WI38 (cell line): ENCODE measurements at regions not wholly inside any gene's neighbourhood (a gene's known extent, or its start where the extent isn't known, plus 50 kb on each side); places are given as distances from the start of the nearest gene placed in this dataset.

Source experiments
- H3K4me3 ChIP-seq: 2 replicates; pipeline ENCODE4 v1.5.1; 2011; ENCODE audit warnings: low read depth, mild to moderate bottlenecking, control low read depth, low read length
- CTCF ChIP-seq: IDR thresholded peaks from 2 replicates; pipeline ENCODE4 v1.5.1; 2012; ENCODE audit warnings: low read depth, mild to moderate bottlenecking, control low read depth, low read length

DNA sequence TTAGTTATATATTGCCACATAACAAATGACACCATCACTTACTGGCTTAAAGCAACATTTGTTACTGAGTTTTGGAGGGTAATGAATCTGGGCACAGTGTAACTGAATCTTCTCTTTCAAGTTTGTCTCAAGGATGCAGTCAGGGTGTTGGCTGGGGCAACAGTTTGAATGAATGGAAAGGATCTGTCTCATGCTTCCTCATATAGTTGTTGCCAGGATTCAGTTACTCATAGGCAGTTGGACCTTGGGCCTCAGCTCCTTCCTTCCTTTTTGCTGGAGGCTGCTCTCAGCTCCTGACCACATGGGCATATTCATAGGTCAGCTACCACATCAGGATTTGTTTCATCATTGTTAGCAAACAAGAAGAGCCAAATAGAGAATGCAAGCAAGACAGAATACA, 466.1 kb upstream of the MC4R start:
- no peak for TF ChIP-seq CTCF
- no peak overlapping the region for H3K4me3 ChIP-seq

GRCh38 chr18:60846396-60846795, 473.8 kb upstream of the MC4R start:
- TF ChIP-seq CTCF = no peak
- H3K4me3 ChIP-seq = no peak overlapping the region

- H3K4me3 ChIP-seq = 0 out of 2 replicates have a peak overlapping the region, but pooled peaks have one; percentile 27
- no peak for TF ChIP-seq CTCF
Measured at GRCh38 chr18:60847517-60847916, 474.9 kb upstream of the MC4R start.

GRCh38 chr18:60861575-60861974, 471.7 kb upstream of the CDH20 start:
- no peak overlapping the region for H3K4me3 ChIP-seq
- TF ChIP-seq CTCF = no peak

DNA sequence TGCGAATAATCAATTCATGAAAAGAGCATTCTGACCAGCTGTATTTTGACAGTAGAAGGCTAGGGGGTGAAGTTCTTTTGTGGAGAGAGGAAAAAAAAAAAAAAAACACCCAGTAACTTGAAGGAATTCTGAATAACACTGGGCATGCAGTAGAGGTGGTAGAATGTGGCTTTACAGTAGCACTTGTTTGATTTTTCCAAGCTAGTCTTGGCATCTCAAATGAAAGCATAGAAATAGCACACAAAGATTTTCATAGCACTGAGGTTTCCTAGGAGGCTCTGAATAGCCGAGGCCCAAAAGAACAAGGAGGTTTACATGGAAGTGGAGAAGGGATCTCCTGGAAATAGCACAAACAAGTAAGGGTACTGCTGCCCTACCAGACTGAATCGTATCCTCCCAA, 470.2 kb upstream of the CDH20 start:
- no peak for TF ChIP-seq CTCF
- H3K4me3 ChIP-seq = no peak overlapping the region

DNA sequence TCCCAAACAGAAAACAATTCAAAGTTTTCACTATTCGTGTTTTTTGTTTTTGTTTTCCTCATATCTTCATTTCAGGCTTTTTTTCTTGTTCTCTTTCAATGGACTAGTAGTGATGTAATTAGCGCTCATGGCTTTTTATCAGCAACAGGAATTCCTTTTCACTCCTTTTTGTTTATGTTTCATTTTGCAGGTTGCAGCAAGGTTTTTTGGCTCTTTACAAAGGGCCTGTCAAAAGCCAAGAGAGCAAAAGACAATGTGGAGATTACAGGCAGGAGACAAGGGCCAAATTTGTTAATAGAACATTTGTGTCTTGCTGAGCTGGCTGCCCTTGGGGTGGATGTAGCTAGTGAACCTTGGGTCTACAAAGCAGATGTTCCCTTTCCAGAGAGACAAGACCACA, 467.4 kb upstream of the CDH20 start:
- TF ChIP-seq CTCF = no peak
- H3K4me3 ChIP-seq = no peak overlapping the region

- TF ChIP-seq CTCF = no peak
- no peak overlapping the region for H3K4me3 ChIP-seq
Measured at GRCh38 chr18:60870261-60871153, 462.7 kb upstream of the CDH20 start.
